H1 (cell line): ENCODE measurements at regions not wholly inside any gene's neighbourhood (a gene's known extent, or its start where the extent isn't known, plus 50 kb on each side); places are given as distances from the start of the nearest gene placed in this dataset.

ENCODE experiments used
- CTCF ChIA-PET: fragments of 300-600 bp; sonication (Branson Sonifier 250); formaldehyde crosslinking; loops from one replicate; lab custom pipeline; 2021; ENCODE audit not compliant: partially characterized antibody; lab: Charles Lee
- POLR2A ChIA-PET: fragments of 300-600 bp; sonication (Branson Sonifier 250); formaldehyde crosslinking; loops from one replicate; lab custom pipeline; 2021; ENCODE audit warnings: inconsistent platforms; ENCODE audit not compliant: partially characterized antibody; lab: Charles Lee
- DNase-seq, 2 experiments: peaks; one replicate each; pipeline versions ENCODE4 v3.0.0 to v3.0.0-alpha.2; 2010 to 2022; ENCODE audit warnings: low spot score in 2 of 2, low read depth in 1 of 2, mixed read lengths in 1 of 2
- FAIRE-seq: peaks from 2 replicates; lab custom pipeline; 2011; peaks lifted over from hg19 to GRCh38; lab: Jason Lieb, UNC
- H2AFZ ChIP-seq: 2 replicates; pipeline ENCODE4 v1.8.1; 2012; ENCODE audit warnings: low read length, inconsistent platforms
- H2AK5ac ChIP-seq: 2 replicates; pipeline ENCODE4 v1.6.1; 2013; ENCODE audit warnings: low read depth, low read length
- H2BK120ac ChIP-seq: replicated peaks from 2 replicates; pipeline ENCODE3; 2013; ENCODE audit warnings: low read depth, low read length, inconsistent platforms
- H2BK12ac ChIP-seq: 2 replicates; pipeline ENCODE4 v1.6.1; 2013; ENCODE audit warnings: low read depth, low read length
- H2BK15ac ChIP-seq: 2 replicates; pipeline ENCODE4 v1.6.1; 2013; ENCODE audit warnings: low read length
- H2BK20ac ChIP-seq: 2 replicates; pipeline ENCODE4 v1.6.1; 2013; ENCODE audit warnings: low read length
- H2BK5ac ChIP-seq: 2 replicates; pipeline ENCODE4 v1.6.1; 2013; ENCODE audit warnings: low read depth, low read length
- H3K14ac ChIP-seq: 2 replicates; pipeline ENCODE4 v1.6.1; 2013; ENCODE audit warnings: inconsistent platforms; ENCODE audit not compliant: insufficient read length
- H3K18ac ChIP-seq: 2 replicates; pipeline ENCODE4 v1.6.1; 2013; ENCODE audit warnings: low read length; ENCODE audit errors: extremely low read depth
- H3K23ac ChIP-seq: 2 replicates; pipeline ENCODE4 v1.6.1; 2013; ENCODE audit warnings: inconsistent platforms; ENCODE audit not compliant: insufficient read length
- H3K23me2 ChIP-seq: 2 replicates; pipeline ENCODE4 v1.6.1; 2013; ENCODE audit warnings: low read depth, low read length
- H3K27ac ChIP-seq: 2 replicates; pipeline ENCODE4 v1.6.1; 2011; ENCODE audit warnings: low read depth, low read length, inconsistent platforms
- H3K27me3 ChIP-seq, 4 experiments: replicated peaks in 1 of 4; 1 replicate in 1 of 4; 2 replicates in 3 of 4; pipeline versions ENCODE4 v1.6.1 to v1.8.1; 2011 to 2013; ENCODE audit warnings: low read length in 3 of 4, mild to moderate bottlenecking in 3 of 4, inconsistent platforms in 2 of 4, mixed read lengths in 2 of 4, moderate library complexity in 1 of 4; ENCODE audit not compliant: control insufficient read depth in 3 of 4, insufficient read depth in 3 of 4; ENCODE audit errors: extremely low read depth in 1 of 4
- H3K36me3 ChIP-seq, 4 experiments: 2 replicates each; pipeline versions ENCODE4 v1.6.1 to v1.8.1; 2011 to 2013; ENCODE audit warnings: mild to moderate bottlenecking in 4 of 4, low read length in 3 of 4, moderate library complexity in 2 of 4, control low read depth in 1 of 4, inconsistent platforms in 1 of 4; ENCODE audit not compliant: insufficient read depth in 4 of 4, control insufficient read depth in 2 of 4
- H3K4ac ChIP-seq: replicated peaks from 2 replicates; pipeline ENCODE3; 2013; ENCODE audit warnings: low read length, low read depth, mixed read lengths, inconsistent platforms; ENCODE audit not compliant: insufficient read length
- H3K4me1 ChIP-seq, 4 experiments: replicated peaks in 1 of 4; 1 replicate in 1 of 4; 2 replicates in 3 of 4; pipeline versions ENCODE4 v1.6.1 to v1.8.1; 2011 to 2013; ENCODE audit warnings: low read length in 3 of 4, inconsistent platforms in 2 of 4, mixed read lengths in 1 of 4; ENCODE audit not compliant: insufficient read depth in 4 of 4, control insufficient read depth in 3 of 4
- H3K4me2 ChIP-seq, 2 experiments: 2 replicates each; pipeline versions ENCODE4 v1.6.1 to v1.8.1; 2011 to 2013; ENCODE audit warnings: low read depth in 2 of 2, low read length in 2 of 2, control low read depth in 1 of 2, inconsistent platforms in 1 of 2, mild to moderate bottlenecking in 1 of 2; ENCODE audit not compliant: insufficient read depth in 1 of 2
- H3K4me3 ChIP-seq, 4 experiments: fragments of 200-600, 300-600 bp in 1 of 4; sonication (generic), shearing (Covaris generic), sonication (Bioruptor Twin) in 1 of 4; 2 replicates each; pipeline versions ENCODE4 v1.5.1 to v1.8.1; 2011 to 2016; ENCODE audit warnings: low read length in 4 of 4, low read depth in 3 of 4, control low read depth in 2 of 4, inconsistent platforms in 2 of 4, mild to moderate bottlenecking in 2 of 4, mixed read lengths in 1 of 4, moderate library complexity in 1 of 4; ENCODE audit not compliant: insufficient read depth in 2 of 4; ENCODE audit errors: extremely low read depth in 1 of 4
- H3K56ac ChIP-seq: replicated peaks from 2 replicates; pipeline ENCODE3; 2013; ENCODE audit warnings: low read depth, mild to moderate bottlenecking, mixed read lengths, low read length, inconsistent platforms; ENCODE audit not compliant: insufficient read length
- H3K79me1 ChIP-seq: 2 replicates; pipeline ENCODE4 v1.6.1; 2013; ENCODE audit warnings: low read depth, low read length, control low read depth
- H3K79me2 ChIP-seq, 2 experiments: 2 replicates each; pipeline versions ENCODE4 v1.6.1 to v1.8.1; 2012 to 2013; ENCODE audit warnings: low read length in 2 of 2, mild to moderate bottlenecking in 2 of 2, inconsistent platforms in 1 of 2; ENCODE audit not compliant: insufficient read depth in 2 of 2, control insufficient read depth in 1 of 2
- H3K9ac ChIP-seq, 4 experiments: replicated peaks in 1 of 4; 1 replicate in 1 of 4; 2 replicates in 3 of 4; pipeline versions ENCODE4 v1.6.1 to v1.8.1; 2011 to 2013; ENCODE audit warnings: low read depth in 3 of 4, low read length in 3 of 4, control low read depth in 2 of 4, mild to moderate bottlenecking in 2 of 4, moderate library complexity in 2 of 4, inconsistent platforms in 1 of 4; ENCODE audit errors: extremely low read depth in 1 of 4
- H3K9me3 ChIP-seq, 2 experiments: 2 replicates each; pipeline versions ENCODE4 v1.6.1 to v1.8.1; 2012 to 2013; ENCODE audit warnings: mild to moderate bottlenecking in 2 of 2, moderate library complexity in 2 of 2, control low read depth in 1 of 2, inconsistent platforms in 1 of 2, low read depth in 1 of 2, low read length in 1 of 2, mixed read lengths in 1 of 2; ENCODE audit not compliant: insufficient read depth in 2 of 2
- H4K20me1 ChIP-seq, 2 experiments: replicated peaks in 1 of 2; 2 replicates each; pipeline versions ENCODE3 to v1.8.1; 2011 to 2013; ENCODE audit warnings: inconsistent platforms in 2 of 2, low read length in 2 of 2, mild to moderate bottlenecking in 1 of 2; ENCODE audit not compliant: insufficient read depth in 2 of 2, control insufficient read depth in 1 of 2
- H4K5ac ChIP-seq: 2 replicates; pipeline ENCODE4 v1.6.1; 2013; ENCODE audit warnings: low read length, low read depth, mixed read lengths, inconsistent platforms; ENCODE audit not compliant: insufficient read length
- H4K8ac ChIP-seq: 2 replicates; pipeline ENCODE4 v1.8.0; 2013; ENCODE audit warnings: mild to moderate bottlenecking, moderate library complexity, low read length, inconsistent platforms; ENCODE audit not compliant: insufficient read depth; ENCODE audit errors: extremely low read depth
- H4K91ac ChIP-seq: replicated peaks from 2 replicates; pipeline ENCODE3; 2013; ENCODE audit warnings: low read length, mixed read lengths, inconsistent platforms; ENCODE audit not compliant: insufficient read length
- BACH1 ChIP-seq: IDR thresholded peaks from 2 replicates; pipeline ENCODE4 v1.6.1; 2012; ENCODE audit warnings: low read length, improper control_type of control experiment
- CBX8 ChIP-seq: fragments of 300-800, 300-1000 bp; sonication (generic); IDR thresholded peaks from 2 replicates; pipeline ENCODE4 v1.7.1; 2016; ENCODE audit warnings: low read depth, low read length, borderline replicate concordance
- CREB1 ChIP-seq: IDR thresholded peaks from 2 replicates; pipeline ENCODE4 v1.6.1; 2012; ENCODE audit warnings: inconsistent platforms
- FOSL1 ChIP-seq: IDR thresholded peaks from 2 replicates; pipeline ENCODE4 v1.6.1; 2011; ENCODE audit warnings: mild to moderate bottlenecking, low read depth, low read length, moderate library complexity; ENCODE audit not compliant: insufficient read depth
- ZNF274 ChIP-seq: IDR thresholded peaks from 2 replicates; pipeline ENCODE4 v1.7.0; 2012; ENCODE audit warnings: low read length, borderline replicate concordance; ENCODE audit errors: extremely low read depth
- WGBS, 2 experiments: shearing (Covaris generic) in 1 of 2; methylation state at CpG; one replicate each; pipeline versions ENCODE4 v1.1.6 to v1.1.7; 2013 to 2015; ENCODE audit warnings: low lambda C conversion rate in 2 of 2, mixed read lengths in 2 of 2, inconsistent platforms in 1 of 2, low coverage in 1 of 2, missing lambda C conversion rate in 1 of 2; ENCODE audit not compliant: insufficient replicate concordance in 2 of 2, insufficient coverage in 1 of 2, insufficient read length in 1 of 2; ENCODE audit errors: extremely low coverage in 1 of 2, missing lambda C conversion rate in 1 of 2; 5-methylcytosine and 5-hydroxymethylcytosine counted together

DNA sequence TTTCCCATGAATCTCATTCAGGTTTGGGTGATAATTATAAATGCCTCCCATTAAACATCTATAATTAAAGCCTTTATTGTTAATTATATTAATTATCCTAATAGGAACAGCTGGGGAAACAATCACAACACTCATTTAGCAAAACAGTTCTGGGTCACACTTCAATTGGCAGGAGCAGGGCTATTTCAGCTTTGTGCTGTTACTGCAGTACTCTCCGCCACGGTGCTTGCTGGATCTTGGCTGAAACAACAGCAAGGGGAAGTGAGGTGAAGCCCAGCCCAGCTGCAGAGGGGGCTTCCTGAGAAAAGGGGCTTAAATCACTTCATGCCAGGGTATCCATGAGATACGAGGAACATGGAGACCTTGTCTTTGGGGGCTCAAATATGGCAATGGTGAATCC is 79.5 kb upstream of the SOX11 start:
- Histone ChIP-seq H2AFZ (no peak overlapping the region), H2BK5ac (no peak overlapping the region), H2BK15ac (no peak overlapping the region), H3K27ac (no peak overlapping the region), H3K23ac (no peak overlapping the region), H3K27me3 (no peaks in the 10 kb centered on the region), H3K23me2 (peaks cover 3% of the 10 kb centered on the region; the same call in 1 of the 2 replicates), H3K56ac (no peak overlapping the region), H2BK12ac (no peak overlapping the region), H3K18ac (no peak overlapping the region), H2BK120ac (no peak overlapping the region), H3K14ac (no peak overlapping the region), H3K9me3 (no peaks in the 10 kb centered on the region), H3K79me1 (no peaks in the 10 kb centered on the region), H4K8ac (no peak overlapping the region), H3K4me2 (no peak overlapping the region), H3K4ac (no peak overlapping the region), H4K5ac (no peak overlapping the region), H4K20me1 (no peaks in the 10 kb centered on the region), H2BK20ac (no peak overlapping the region), H3K36me3 (no peaks in the 10 kb centered on the region), H3K79me2 (no peaks in the 10 kb centered on the region), H3K4me1 (peaks cover 0 to 2% (median 0%) of the 10 kb centered on the region in 4 experiments; a peak in 1 of 7 replicates), H3K4me3 (no peak overlapping the region), H3K9ac (no peak overlapping the region), H4K91ac (no peak overlapping the region), H2AK5ac (no peak overlapping the region)
- TF ChIP-seq ZNF274 = no peak
- TF ChIP-seq CREB1 = no peak
- TF ChIP-seq BACH1 = no peak
- no peak for TF ChIP-seq CBX8
- TF ChIP-seq FOSL1 = no peak
- DNase-seq (no peak), FAIRE-seq (no peak)
- ChIA-PET POLR2A (no interaction called here), CTCF (interaction anchor here (0.9 to 1.6 kb wide), 3 partner anchors 8 to 13 kb away, joined by 3 to 4 read pairs (median 3); no protein-coding TSS in a partner anchor)
- WGBS, 2 experiments = 87% methylated on average over 3 of the region's 3 CpGs; no CpG with 5 or more reads in 1 of the 2 experiments
